ENCODE measurements at regions not wholly inside any gene's neighbourhood (a gene's known extent, or its start where the extent isn't known, plus 50 kb on each side); places are given as distances from the start of the nearest gene placed in this dataset.

GRCh38 chr10:90999512-91000172, 78.8 kb upstream of the ANKRD1 start:
- TF ChIP-seq NFIC (IDR thresholded peaks at IDR 0.05) (no peak), EP300 (IDR thresholded peaks at IDR 0.05; ENCODE audit: borderline replicate concordance) (no peak), YY1 (IDR thresholded peaks at IDR 0.05; ENCODE audit: low read depth) (no peak), ZBTB7A (IDR thresholded peaks at IDR 0.05; ENCODE audit: low read depth) (no peak), RAD21 (IDR thresholded peaks at IDR 0.05; ENCODE audit: low read depth) (no peak), TAF1 (IDR thresholded peaks at IDR 0.05; ENCODE audit: low read depth) (no peak), CREB1 (IDR thresholded peaks at IDR 0.05; ENCODE audit: low read depth) (no peak), TCF12 (IDR thresholded peaks at IDR 0.05; ENCODE audit: low read depth) (no peak), CEBPB (IDR thresholded peaks at IDR 0.05) (no peak), FOXM1 (IDR thresholded peaks at IDR 0.05; ENCODE audit: borderline replicate concordance, low read depth) (no peak), EGR1 (IDR thresholded peaks at IDR 0.05) (no peak)
- TF ChIP-seq, protein P1, sequence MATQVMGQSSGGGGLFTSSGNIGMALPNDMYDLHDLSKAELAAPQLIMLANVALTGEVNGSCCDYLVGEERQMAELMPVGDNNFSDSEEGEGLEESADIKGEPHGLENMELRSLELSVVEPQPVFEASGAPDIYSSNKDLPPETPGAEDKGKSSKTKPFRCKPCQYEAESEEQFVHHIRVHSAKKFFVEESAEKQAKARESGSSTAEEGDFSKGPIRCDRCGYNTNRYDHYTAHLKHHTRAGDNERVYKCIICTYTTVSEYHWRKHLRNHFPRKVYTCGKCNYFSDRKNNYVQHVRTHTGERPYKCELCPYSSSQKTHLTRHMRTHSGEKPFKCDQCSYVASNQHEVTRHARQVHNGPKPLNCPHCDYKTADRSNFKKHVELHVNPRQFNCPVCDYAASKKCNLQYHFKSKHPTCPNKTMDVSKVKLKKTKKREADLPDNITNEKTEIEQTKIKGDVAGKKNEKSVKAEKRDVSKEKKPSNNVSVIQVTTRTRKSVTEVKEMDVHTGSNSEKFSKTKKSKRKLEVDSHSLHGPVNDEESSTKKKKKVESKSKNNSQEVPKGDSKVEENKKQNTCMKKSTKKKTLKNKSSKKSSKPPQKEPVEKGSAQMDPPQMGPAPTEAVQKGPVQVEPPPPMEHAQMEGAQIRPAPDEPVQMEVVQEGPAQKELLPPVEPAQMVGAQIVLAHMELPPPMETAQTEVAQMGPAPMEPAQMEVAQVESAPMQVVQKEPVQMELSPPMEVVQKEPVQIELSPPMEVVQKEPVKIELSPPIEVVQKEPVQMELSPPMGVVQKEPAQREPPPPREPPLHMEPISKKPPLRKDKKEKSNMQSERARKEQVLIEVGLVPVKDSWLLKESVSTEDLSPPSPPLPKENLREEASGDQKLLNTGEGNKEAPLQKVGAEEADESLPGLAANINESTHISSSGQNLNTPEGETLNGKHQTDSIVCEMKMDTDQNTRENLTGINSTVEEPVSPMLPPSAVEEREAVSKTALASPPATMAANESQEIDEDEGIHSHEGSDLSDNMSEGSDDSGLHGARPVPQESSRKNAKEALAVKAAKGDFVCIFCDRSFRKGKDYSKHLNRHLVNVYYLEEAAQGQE (IDR thresholded peaks at IDR 0.05; ENCODE audit: low read depth), result no peak
- TF ChIP-seq, protein P2, sequence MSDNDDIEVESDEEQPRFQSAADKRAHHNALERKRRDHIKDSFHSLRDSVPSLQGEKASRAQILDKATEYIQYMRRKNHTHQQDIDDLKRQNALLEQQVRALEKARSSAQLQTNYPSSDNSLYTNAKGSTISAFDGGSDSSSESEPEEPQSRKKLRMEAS (IDR thresholded peaks at IDR 0.05), result no peak
